IMR-90 (cell line): ENCODE measurements at regions not wholly inside any gene's neighbourhood (a gene's known extent, or its start where the extent isn't known, plus 50 kb on each side); places are given as distances from the start of the nearest gene placed in this dataset.

Experiments
- ATAC-seq: fragments of 200-7000 bp; cut with Tn5 transposase; 2 replicates; pipeline ENCODE4 v1.9.1; 2020; ENCODE audit warnings: low read depth, mild to moderate bottlenecking, moderate library complexity
- BruUV-seq: library from RNA; stranded (reverse); fragments of 400-500 nt; replicated peaks from 2 replicates; lab custom pipeline; 2021; lab: Mats Ljungman, UMichigan
- CTCF ChIA-PET: fragments of 300-600 bp; formaldehyde crosslinking; extraction: SDS; loops from one replicate; lab custom pipeline; 2021; ENCODE audit warnings: antibody characterized with exemption; lab: Yijun Ruan, JAX
- POLR2A ChIA-PET: fragments of 300-600 bp; sonication (Branson Sonifier 250); formaldehyde crosslinking; loops from one replicate; lab custom pipeline; 2022; ENCODE audit warnings: antibody characterized with exemption; ENCODE audit not compliant: unreplicated experiment; lab: Charles Lee
- DNase-seq: peaks from one replicate; pipeline ENCODE4 v3.0.0; 2013
- H2AFZ ChIP-seq: replicated peaks from 2 replicates; pipeline ENCODE3; 2013; ENCODE audit warnings: low read length, mild to moderate bottlenecking; ENCODE audit not compliant: poor library complexity
- H2AK5ac ChIP-seq: 2 replicates; pipeline ENCODE4 v1.6.1; 2013; ENCODE audit warnings: low read depth, low read length, inconsistent platforms
- H2AK9ac ChIP-seq: replicated peaks from 2 replicates; pipeline ENCODE3; 2013; ENCODE audit warnings: mild to moderate bottlenecking, low read depth, low read length, moderate library complexity; ENCODE audit not compliant: poor library complexity
- H2BK120ac ChIP-seq: 2 replicates; pipeline ENCODE4 v1.6.1; 2013; ENCODE audit warnings: low read depth, low read length, inconsistent platforms
- H2BK15ac ChIP-seq: 3 replicates; pipeline ENCODE4 v1.6.1; 2013; ENCODE audit warnings: low read depth, low read length, inconsistent platforms
- H2BK20ac ChIP-seq: 2 replicates; pipeline ENCODE4 v1.6.1; 2013; ENCODE audit warnings: low read depth, mild to moderate bottlenecking, inconsistent platforms, low read length, moderate library complexity
- H2BK5ac ChIP-seq: 2 replicates; pipeline ENCODE4 v1.6.1; 2013; ENCODE audit warnings: mild to moderate bottlenecking, low read depth, low read length, inconsistent platforms; ENCODE audit not compliant: poor library complexity, severe bottlenecking
- H3K14ac ChIP-seq: replicated peaks from 2 replicates; pipeline ENCODE4 v1.6.1; 2013; ENCODE audit warnings: low read depth, low read length, inconsistent platforms
- H3K18ac ChIP-seq: 2 replicates; pipeline ENCODE4 v1.6.1; 2013; ENCODE audit warnings: low read depth, low read length, control low read depth
- H3K23ac ChIP-seq: 2 replicates; pipeline ENCODE4 v1.6.1; 2013; ENCODE audit warnings: low read depth, low read length, inconsistent platforms
- H3K27ac ChIP-seq: 2 replicates; pipeline ENCODE4 v1.5.1; 2013; ENCODE audit warnings: mild to moderate bottlenecking, control low read depth, low read length; ENCODE audit not compliant: insufficient read depth
- H3K27me3 ChIP-seq: 2 replicates; pipeline ENCODE4 v1.6.1; 2013; ENCODE audit warnings: low read length; ENCODE audit not compliant: control insufficient read depth, insufficient read depth
- H3K36me3 ChIP-seq: 2 replicates; pipeline ENCODE4 v1.6.1; 2013; ENCODE audit warnings: low read length, mixed read lengths; ENCODE audit not compliant: control insufficient read depth, insufficient read depth
- H3K4ac ChIP-seq: 2 replicates; pipeline ENCODE4 v1.6.1; 2013; ENCODE audit warnings: low read depth, low read length, inconsistent platforms
- H3K4me1 ChIP-seq: 2 replicates; pipeline ENCODE4 v1.6.1; 2013; ENCODE audit warnings: low read length, mixed read lengths; ENCODE audit not compliant: control insufficient read depth, insufficient read depth
- H3K4me2 ChIP-seq: 2 replicates; pipeline ENCODE4 v1.6.1; 2013; ENCODE audit warnings: low read depth, mild to moderate bottlenecking, control low read depth, low read length, moderate library complexity
- H3K4me3 ChIP-seq: 2 replicates; pipeline ENCODE4 v1.5.1; 2013; ENCODE audit warnings: low read depth, mild to moderate bottlenecking, control low read depth, low read length, moderate library complexity; ENCODE audit not compliant: insufficient read depth
- H3K56ac ChIP-seq: 2 replicates; pipeline ENCODE4 v1.6.1; 2013; ENCODE audit warnings: low read length, inconsistent platforms; ENCODE audit not compliant: insufficient read depth; ENCODE audit errors: extremely low read depth
- H3K79me1 ChIP-seq, 2 experiments: 2 replicates each; pipeline ENCODE4 v1.6.1; 2013; ENCODE audit warnings: low read length in 2 of 2, inconsistent platforms in 1 of 2, low read depth in 1 of 2
- H3K9ac ChIP-seq: 2 replicates; pipeline ENCODE4 v1.6.1; 2013; ENCODE audit warnings: low read depth, low read length, control low read depth
- H3K9me1 ChIP-seq: 2 replicates; pipeline ENCODE4 v1.6.1; 2013; ENCODE audit warnings: low read length, inconsistent platforms; ENCODE audit not compliant: insufficient read depth
- H3K9me3 ChIP-seq: 2 replicates; pipeline ENCODE4 v1.6.1; 2013; ENCODE audit warnings: low read length; ENCODE audit not compliant: control insufficient read depth, insufficient read depth
- H4K20me1 ChIP-seq: 2 replicates; pipeline ENCODE4 v1.6.1; 2013; ENCODE audit warnings: low read length, inconsistent platforms; ENCODE audit not compliant: insufficient read depth
- H4K5ac ChIP-seq: 2 replicates; pipeline ENCODE4 v1.6.1; 2013; ENCODE audit warnings: mild to moderate bottlenecking, low read depth, low read length, control low read depth
- H4K8ac ChIP-seq, 2 experiments: 2 replicates each; pipeline ENCODE4 v1.6.1; 2013; ENCODE audit warnings: low read depth in 2 of 2, low read length in 2 of 2, control low read depth in 1 of 2, inconsistent platforms in 1 of 2
- H4K91ac ChIP-seq: 2 replicates; pipeline ENCODE4 v1.6.1; 2013; ENCODE audit warnings: low read depth, low read length, inconsistent platforms; ENCODE audit not compliant: insufficient read depth
- POLR2A ChIP-seq: IDR thresholded peaks from 2 replicates; pipeline ENCODE4 v1.6.1; 2012; ENCODE audit warnings: mild to moderate bottlenecking, low read depth, low read length
- WGBS, 2 experiments: methylation state at CpG; one replicate each; pipeline versions ENCODE4 v1.1.5 to v1.1.7; 2013; ENCODE audit warnings: missing lambda C conversion rate in 2 of 2; ENCODE audit not compliant: insufficient read length in 1 of 2; ENCODE audit errors: extremely low coverage in 2 of 2; 5-methylcytosine and 5-hydroxymethylcytosine counted together
- dilution Hi-C: fragments of 300-500 bp; cut with HindIII; formaldehyde crosslinking; loops from one replicate; pipeline ENCODE4 v1.14.3; 2018; ENCODE audit warnings: low sequenced_read_pairs; ENCODE audit not compliant: unreplicated experiment
- in situ Hi-C: fragments of 300-500 bp; cut with MboI; formaldehyde crosslinking; loops from 3 replicates; pipeline ENCODE4 v1.14.3; 2019; ENCODE audit warnings: low sequenced_read_pairs, inconsistent platforms, mixed read lengths
- intact Hi-C: fragments of 100-400 bp; cut with micrococcal nuclease; formaldehyde crosslinking; loops from 2 replicates; pipeline ENCODE4 v1.10.0; 2022

DNA sequence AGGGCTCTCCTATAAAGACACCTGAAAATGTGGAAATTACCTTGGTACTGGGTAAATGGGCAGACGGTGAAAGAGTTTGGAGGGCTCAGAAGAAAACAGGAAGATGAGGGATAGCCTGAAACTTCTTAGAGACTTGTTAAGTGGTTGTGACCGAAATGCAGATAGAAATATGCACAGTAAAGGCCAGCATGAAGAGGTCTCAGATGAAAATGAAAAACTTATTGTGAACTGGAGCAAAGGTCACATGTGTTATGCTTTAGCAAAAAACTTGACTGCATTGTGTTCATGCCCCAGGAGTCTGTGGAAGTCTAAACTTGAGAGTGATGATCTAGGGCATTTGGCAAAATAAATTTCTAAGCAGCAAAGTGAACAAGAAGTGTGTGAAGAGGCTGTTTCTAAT, 137.1 kb downstream of the CBLN2 start:
- no peak overlapping the region for H2BK20ac ChIP-seq
- CTCF ChIA-PET, result interaction anchor here (0.6 kb wide), 1 partner anchor 1160 kb away, joined by 5 read pairs; no protein-coding TSS in a partner anchor
- BruUV-seq, result no TSS peak
- no peak overlapping the region for H2AK9ac ChIP-seq
- no peak overlapping the region for H3K14ac ChIP-seq
- no peak overlapping the region for H4K8ac ChIP-seq
- in situ Hi-C loops (no loop called here), intact Hi-C loops (no loop called here), dilution Hi-C loops (no loop called here)
- H3K9me1 ChIP-seq, result no peaks in the 10 kb centered on the region
- no peak overlapping the region for H4K5ac ChIP-seq
- peaks cover 8% of the 10 kb centered on the region; the same call in 1 of the 2 replicates for H3K9me3 ChIP-seq
- H2BK120ac ChIP-seq, result no peak overlapping the region
- no peak overlapping the region for H3K27ac ChIP-seq
- no peak overlapping the region for H2BK5ac ChIP-seq
- H3K36me3 ChIP-seq, result no peaks in the 10 kb centered on the region
- POLR2A ChIA-PET, result no interaction called here
- H2BK15ac ChIP-seq, result no peak overlapping the region
- no peaks in the 10 kb centered on the region for H3K4me1 ChIP-seq
- no peak overlapping the region for H3K23ac ChIP-seq
- no peak overlapping the region for H3K4ac ChIP-seq
- H4K91ac ChIP-seq, result no peak overlapping the region
- no peak overlapping the region for H3K9ac ChIP-seq
- no peaks in the 10 kb centered on the region for H3K79me1 ChIP-seq
- no peak overlapping the region for H3K4me3 ChIP-seq
- H3K18ac ChIP-seq, result no peak overlapping the region
- DNase-seq, result no peak
- H3K56ac ChIP-seq, result no peak overlapping the region
- no peaks in the 10 kb centered on the region for H4K20me1 ChIP-seq
- H2AFZ ChIP-seq, result no peak overlapping the region
- no peaks in the 10 kb centered on the region for H3K27me3 ChIP-seq
- TF ChIP-seq POLR2A, result no peak
- no peak overlapping the region for H2AK5ac ChIP-seq
- 60% methylated on average over 1 of the region's 2 CpGs; no CpG with 5 or more reads in 1 of the 2 experiments for WGBS, 2 experiments
- H3K4me2 ChIP-seq, result no peak overlapping the region
- no peak for ATAC-seq
